ENCODE measurements at regions not wholly inside any gene's neighbourhood (a gene's known extent, or its start where the extent isn't known, plus 50 kb on each side); places are given as distances from the start of the nearest gene placed in this dataset.

- no peak for DNase-seq
Observed at GRCh38 chrX:10821293-10821692, 200.9 kb upstream of the MID1 start.

GRCh38 chrX:10828036-10828435, 207.7 kb upstream of the MID1 start:
- DNase-seq: no peak

- DNase-seq: no peak
Observed at GRCh38 chrX:10828640-10829039, 208.3 kb upstream of the MID1 start.

- no peak for DNase-seq
Observed at GRCh38 chrX:10831716-10832502, 211.5 kb upstream of the MID1 start.

GRCh38 chrX:10833299-10834169, 213.1 kb upstream of the MID1 start:
- no peak for DNase-seq

GRCh38 chrX:10841579-10841978, 221.2 kb upstream of the MID1 start:
- no peak for DNase-seq

GRCh38 chrX:10842646-10843045, 222.3 kb upstream of the MID1 start:
- DNase-seq: no peak

GRCh38 chrX:10847333-10847732, 226.9 kb upstream of the MID1 start:
- no peak for DNase-seq

- no peak for DNase-seq
Observed at GRCh38 chrX:10851809-10852208, 231.4 kb upstream of the MID1 start.

GRCh38 chrX:10854594-10854993, 234.2 kb upstream of the MID1 start:
- DNase-seq: no peak

GRCh38 chrX:10855845-10856244, 235.5 kb upstream of the MID1 start:
- DNase-seq: no peak

- DNase-seq: no peak
Observed at GRCh38 chrX:10856797-10857196, 236.4 kb upstream of the MID1 start.

- no peak for DNase-seq
Observed at GRCh38 chrX:10859353-10859752, 239.0 kb upstream of the MID1 start.

GRCh38 chrX:10875995-10876394, 235.1 kb upstream of the HCCS start:
- no peak for DNase-seq

GRCh38 chrX:10882484-10882883, 228.6 kb upstream of the HCCS start:
- DNase-seq: no peak

GRCh38 chrX:10884246-10884645, 226.9 kb upstream of the HCCS start:
- no peak for DNase-seq

- DNase-seq: no peak
Observed at GRCh38 chrX:10892621-10893225, 218.4 kb upstream of the HCCS start.

- no peak for DNase-seq
Observed at GRCh38 chrX:10893366-10893765, 217.8 kb upstream of the HCCS start.

GRCh38 chrX:10893976-10894375, 217.2 kb upstream of the HCCS start:
- no peak for DNase-seq

GRCh38 chrX:10897768-10898167, 213.4 kb upstream of the HCCS start:
- DNase-seq: no peak

GRCh38 chrX:10900585-10901289, 210.4 kb upstream of the HCCS start:
- no peak for DNase-seq

GRCh38 chrX:10901290-10901633, 209.9 kb upstream of the HCCS start:
- DNase-seq: no peak

GRCh38 chrX:10902001-10902400, 209.1 kb upstream of the HCCS start:
- no peak for DNase-seq

All from SW 1271 (cell line).